ENCODE measurements at regions not wholly inside any gene's neighbourhood (a gene's known extent, or its start where the extent isn't known, plus 50 kb on each side); places are given as distances from the start of the nearest gene placed in this dataset.

DNA sequence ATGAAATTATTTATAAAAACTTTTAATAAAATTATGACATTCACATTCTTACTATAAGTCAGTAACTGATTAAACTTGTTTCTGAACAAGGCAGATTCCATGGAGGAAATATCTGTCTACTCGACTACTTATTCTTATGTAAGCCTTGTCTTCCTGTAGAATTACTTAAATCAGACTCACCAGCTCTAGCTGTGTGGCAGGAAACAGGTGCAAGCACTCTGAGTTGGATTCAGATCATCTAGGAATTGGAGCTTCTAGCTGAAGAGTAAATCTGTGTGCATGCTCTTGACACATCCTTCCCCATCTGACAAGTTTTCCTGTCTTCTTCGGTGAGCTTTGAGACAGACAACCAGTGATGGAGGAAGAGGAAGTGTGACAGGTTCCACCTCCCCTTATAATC is 284.7 kb downstream of the TRIB2 start:
- TF ChIP-seq, protein P1, sequence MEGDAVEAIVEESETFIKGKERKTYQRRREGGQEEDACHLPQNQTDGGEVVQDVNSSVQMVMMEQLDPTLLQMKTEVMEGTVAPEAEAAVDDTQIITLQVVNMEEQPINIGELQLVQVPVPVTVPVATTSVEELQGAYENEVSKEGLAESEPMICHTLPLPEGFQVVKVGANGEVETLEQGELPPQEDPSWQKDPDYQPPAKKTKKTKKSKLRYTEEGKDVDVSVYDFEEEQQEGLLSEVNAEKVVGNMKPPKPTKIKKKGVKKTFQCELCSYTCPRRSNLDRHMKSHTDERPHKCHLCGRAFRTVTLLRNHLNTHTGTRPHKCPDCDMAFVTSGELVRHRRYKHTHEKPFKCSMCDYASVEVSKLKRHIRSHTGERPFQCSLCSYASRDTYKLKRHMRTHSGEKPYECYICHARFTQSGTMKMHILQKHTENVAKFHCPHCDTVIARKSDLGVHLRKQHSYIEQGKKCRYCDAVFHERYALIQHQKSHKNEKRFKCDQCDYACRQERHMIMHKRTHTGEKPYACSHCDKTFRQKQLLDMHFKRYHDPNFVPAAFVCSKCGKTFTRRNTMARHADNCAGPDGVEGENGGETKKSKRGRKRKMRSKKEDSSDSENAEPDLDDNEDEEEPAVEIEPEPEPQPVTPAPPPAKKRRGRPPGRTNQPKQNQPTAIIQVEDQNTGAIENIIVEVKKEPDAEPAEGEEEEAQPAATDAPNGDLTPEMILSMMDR (conservative IDR thresholded peaks at IDR 0.05 in 1 of 2, IDR thresholded peaks at IDR 0.05 in 1 of 2; ENCODE audit: low read depth in 1 of 2, low read length in 2 of 2), result no peak
- no peak for TF ChIP-seq EZH2 (IDR thresholded peaks at IDR 0.05; ENCODE audit: low read length, missing control alignments)
